SK-N-SH (cell line): ENCODE measurements at regions not wholly inside any gene's neighbourhood (a gene's known extent, or its start where the extent isn't known, plus 50 kb on each side); places are given as distances from the start of the nearest gene placed in this dataset.

Experiments used
- CTCF ChIA-PET: fragments of 300-600, 350-600 bp; formaldehyde crosslinking; extraction: SDS; loops from one replicate; lab custom pipeline; 2021; lab: Yijun Ruan, JAX
- POLR2A ChIA-PET: fragments of 350-600 bp; sonication (Branson Sonifier 250); formaldehyde crosslinking; extraction: SDS; loops from one replicate; lab custom pipeline; 2020; ENCODE audit warnings: antibody characterized with exemption, inconsistent platforms; lab: Yijun Ruan, JAX
- DNase-seq: peaks from one replicate; pipeline ENCODE4 v3.0.0; 2012
- H2AFZ ChIP-seq: fragments of 200-600 bp; sonication (generic); 2 replicates; pipeline ENCODE4 v1.8.1; 2016; ENCODE audit warnings: antibody characterized with exemption, mild to moderate bottlenecking, low read depth
- H3F3A ChIP-seq: fragments of 200-600 bp; sonication (generic); replicated peaks from 2 replicates; pipeline ENCODE3; 2016; ENCODE audit warnings: antibody characterized with exemption, mild to moderate bottlenecking; ENCODE audit not compliant: insufficient read depth
- H3K27ac ChIP-seq, 2 experiments: fragments of 200-500 bp in 1 of 2; fragments of 200-600 bp in 1 of 2; sonication (Bioruptor generic) in 1 of 2; sonication (generic), shearing (Covaris generic) in 1 of 2; 2 replicates each; pipeline versions ENCODE4 v1.5.1 to v1.6.1; 2014 to 2016; ENCODE audit warnings: low read depth in 2 of 2, inconsistent platforms in 1 of 2, low read length in 1 of 2, mild to moderate bottlenecking in 1 of 2, mixed read lengths in 1 of 2
- H3K27me3 ChIP-seq: fragments of 200-600 bp; sonication (generic), shearing (Covaris generic); 2 replicates; pipeline ENCODE4 v1.6.1; 2016; ENCODE audit warnings: mixed run types; ENCODE audit not compliant: insufficient read depth
- H3K36me3 ChIP-seq, 2 experiments: fragments of 200-500 bp in 1 of 2; fragments of 200-600 bp in 1 of 2; sonication (Bioruptor generic) in 1 of 2; sonication (generic) in 1 of 2; replicated peaks in 1 of 2; 2 replicates each; pipeline versions ENCODE3 to v1.5.1; 2014 to 2016; ENCODE audit warnings: low read length in 1 of 2, mild to moderate bottlenecking in 1 of 2; ENCODE audit not compliant: insufficient read depth in 2 of 2, control insufficient read depth in 1 of 2
- H3K4me1 ChIP-seq, 2 experiments: fragments of 200-500 bp in 1 of 2; fragments of 200-600 bp in 1 of 2; sonication (Bioruptor generic) in 1 of 2; sonication (generic), shearing (Covaris generic) in 1 of 2; 2 replicates each; pipeline versions ENCODE4 v1.5.1 to v1.6.1; 2014 to 2016; ENCODE audit warnings: low read depth in 1 of 2, low read length in 1 of 2, mixed run types in 1 of 2; ENCODE audit not compliant: insufficient read depth in 2 of 2, control insufficient read depth in 1 of 2
- H3K4me2 ChIP-seq: fragments of 200-600 bp; sonication (generic), shearing (Covaris generic); 2 replicates; pipeline ENCODE4 v1.6.1; 2017; ENCODE audit warnings: mixed run types
- H3K4me3 ChIP-seq, 2 experiments: fragments of 200-500 bp in 1 of 2; fragments of 200-600 bp in 1 of 2; sonication (Bioruptor generic) in 1 of 2; sonication (generic), shearing (Covaris generic) in 1 of 2; 2 replicates each; pipeline versions ENCODE4 v1.5.1 to v1.8.1; 2014 to 2016; ENCODE audit warnings: low read depth in 2 of 2, inconsistent platforms in 1 of 2, low read length in 1 of 2, mild to moderate bottlenecking in 1 of 2, mixed read lengths in 1 of 2, moderate library complexity in 1 of 2
- H3K79me2 ChIP-seq: fragments of 200-600 bp; sonication (generic); 2 replicates; pipeline ENCODE4 v1.8.1; 2017; ENCODE audit warnings: mild to moderate bottlenecking; ENCODE audit not compliant: insufficient read depth
- H3K9ac ChIP-seq: fragments of 200-600 bp; sonication (generic); 2 replicates; pipeline ENCODE4 v1.6.1; 2017; ENCODE audit warnings: mixed run types
- H3K9me2 ChIP-seq: fragments of 200-600 bp; sonication (generic); 2 replicates; pipeline ENCODE4 v1.6.1; 2017; ENCODE audit warnings: mixed run types
- H3K9me3 ChIP-seq: fragments of 200-600 bp; sonication (generic); 2 replicates; pipeline ENCODE4 v1.6.1; 2017; ENCODE audit warnings: mixed run types, mild to moderate bottlenecking, moderate library complexity
- H4K20me1 ChIP-seq: fragments of 200-600 bp; sonication (generic); 2 replicates; pipeline ENCODE4 v1.6.1; 2017; ENCODE audit warnings: mild to moderate bottlenecking, mixed run types; ENCODE audit not compliant: insufficient read depth
- CTCF ChIP-seq: fragments of 200-600 bp; sonication (generic); IDR thresholded peaks from 2 replicates; pipeline ENCODE4 v1.6.1; 2017; ENCODE audit warnings: antibody characterized with exemption, mild to moderate bottlenecking, moderate library complexity
- EP300 ChIP-seq, 2 experiments: IDR thresholded peaks; 2 replicates each; pipeline versions ENCODE4 v1.4.0 to v1.6.1; 2012; ENCODE audit warnings: borderline replicate concordance in 1 of 2, low read depth in 1 of 2, low read length in 1 of 2
- FOXM1 ChIP-seq: IDR thresholded peaks from 2 replicates; pipeline ENCODE4 v1.4.0; 2012; ENCODE audit warnings: low read depth, mild to moderate bottlenecking
- IRF3 ChIP-seq: fragments of 150-350 bp; IDR thresholded peaks from 2 replicates; pipeline ENCODE4 v1.6.1; 2016; ENCODE audit warnings: mild to moderate bottlenecking, low read depth, low read length
- MAX ChIP-seq: IDR thresholded peaks from 2 replicates; pipeline ENCODE4 v1.4.0; 2012; ENCODE audit warnings: low read depth
- MXI1 ChIP-seq: IDR thresholded peaks from 2 replicates; pipeline ENCODE4 v1.6.1; 2012; ENCODE audit warnings: mild to moderate bottlenecking, low read depth, low read length, improper control_type of control experiment
- NRF1 ChIP-seq: IDR thresholded peaks from 2 replicates; pipeline ENCODE4 v1.6.1; 2012; ENCODE audit warnings: low read depth, mild to moderate bottlenecking, low read length
- PBX3 ChIP-seq: IDR thresholded peaks from 2 replicates; pipeline ENCODE4; 2012
- POLR2AphosphoS5 ChIP-seq: IDR thresholded peaks from 2 replicates; pipeline ENCODE4 v1.6.1; 2012; ENCODE audit warnings: low read depth, low read length
- SMC3 ChIP-seq: IDR thresholded peaks from 2 replicates; pipeline ENCODE4 v1.6.1; 2012; ENCODE audit warnings: low read depth, low read length, improper control_type of control experiment
- TEAD4 ChIP-seq: IDR thresholded peaks from 2 replicates; pipeline ENCODE4 v1.4.0; 2012; ENCODE audit warnings: mild to moderate bottlenecking, borderline replicate concordance; ENCODE audit not compliant: insufficient read depth
- whole genome bisulfite sequencing: methylation state at CpG from one replicate; pipeline ENCODE4 v1.1.6; 2017; ENCODE audit warnings: low lambda C conversion rate; 5-methylcytosine and 5-hydroxymethylcytosine counted together
- TF ChIP-seq, protein P1 (sequence below): IDR thresholded peaks from 2 replicates; pipeline ENCODE4 v1.4.0; 2012; ENCODE audit warnings: low read depth, borderline replicate concordance

GRCh38 chr10:34049469-34049868 is 715.0 kb upstream of the NRP1 start:
- H3K36me3 ChIP-seq, result no peaks in the 10 kb centered on the region
- no peak overlapping the region for H3K4me3 ChIP-seq
- no peak for DNase-seq
- no peak overlapping the region for H3K9ac ChIP-seq
- H4K20me1 ChIP-seq, result no peaks in the 10 kb centered on the region
- H3K9me3 ChIP-seq, result no peaks in the 10 kb centered on the region
- no peaks in the 10 kb centered on the region for H3K9me2 ChIP-seq
- no peak overlapping the region for H2AFZ ChIP-seq
- TF ChIP-seq TEAD4 (no peak), MXI1 (no peak), MAX (no peak), CTCF (no peak), SMC3 (no peak), IRF3 (no peak), POLR2AphosphoS5 (no peak), PBX3 (no peak), EP300 (IDR thresholded peaks at IDR 0.05; ENCODE audit: borderline replicate concordance in 1 of 2, low read depth in 1 of 2, low read length in 1 of 2) (no peak), NRF1 (no peak), FOXM1 (no peak)
- TF ChIP-seq, protein P1, sequence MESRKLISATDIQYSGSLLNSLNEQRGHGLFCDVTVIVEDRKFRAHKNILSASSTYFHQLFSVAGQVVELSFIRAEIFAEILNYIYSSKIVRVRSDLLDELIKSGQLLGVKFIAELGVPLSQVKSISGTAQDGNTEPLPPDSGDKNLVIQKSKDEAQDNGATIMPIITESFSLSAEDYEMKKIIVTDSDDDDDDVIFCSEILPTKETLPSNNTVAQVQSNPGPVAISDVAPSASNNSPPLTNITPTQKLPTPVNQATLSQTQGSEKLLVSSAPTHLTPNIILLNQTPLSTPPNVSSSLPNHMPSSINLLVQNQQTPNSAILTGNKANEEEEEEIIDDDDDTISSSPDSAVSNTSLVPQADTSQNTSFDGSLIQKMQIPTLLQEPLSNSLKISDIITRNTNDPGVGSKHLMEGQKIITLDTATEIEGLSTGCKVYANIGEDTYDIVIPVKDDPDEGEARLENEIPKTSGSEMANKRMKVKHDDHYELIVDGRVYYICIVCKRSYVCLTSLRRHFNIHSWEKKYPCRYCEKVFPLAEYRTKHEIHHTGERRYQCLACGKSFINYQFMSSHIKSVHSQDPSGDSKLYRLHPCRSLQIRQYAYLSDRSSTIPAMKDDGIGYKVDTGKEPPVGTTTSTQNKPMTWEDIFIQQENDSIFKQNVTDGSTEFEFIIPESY, result no peak
- no peaks in the 10 kb centered on the region for H3K27me3 ChIP-seq
- 56% methylated on average over 3 of the region's 3 CpGs for WGBS
- H3K27ac ChIP-seq, result no peak overlapping the region
- POLR2A ChIA-PET, result no interaction called here
- H3F3A ChIP-seq, result no peaks in the 10 kb centered on the region
- H3K4me1 ChIP-seq, result no peaks in the 10 kb centered on the region
- H3K4me2 ChIP-seq, result no peak overlapping the region
- CTCF ChIA-PET, result no interaction called here
- no peaks in the 10 kb centered on the region for H3K79me2 ChIP-seq
